ENCODE measurements at regions not wholly inside any gene's neighbourhood (a gene's known extent, or its start where the extent isn't known, plus 50 kb on each side); places are given as distances from the start of the nearest gene placed in this dataset.

GRCh38 chr9:121550041-121550440 lies 50.4 kb upstream of the GGTA1 start:
- DNase-seq (ENCODE audit: low read depth in 2 of 2): no peak

GRCh38 chr9:121550569-121551512 lies 51.2 kb upstream of the GGTA1 start:
- DNase-seq (ENCODE audit: low read depth in 2 of 2): peak; percentile 64 to 72

DNA sequence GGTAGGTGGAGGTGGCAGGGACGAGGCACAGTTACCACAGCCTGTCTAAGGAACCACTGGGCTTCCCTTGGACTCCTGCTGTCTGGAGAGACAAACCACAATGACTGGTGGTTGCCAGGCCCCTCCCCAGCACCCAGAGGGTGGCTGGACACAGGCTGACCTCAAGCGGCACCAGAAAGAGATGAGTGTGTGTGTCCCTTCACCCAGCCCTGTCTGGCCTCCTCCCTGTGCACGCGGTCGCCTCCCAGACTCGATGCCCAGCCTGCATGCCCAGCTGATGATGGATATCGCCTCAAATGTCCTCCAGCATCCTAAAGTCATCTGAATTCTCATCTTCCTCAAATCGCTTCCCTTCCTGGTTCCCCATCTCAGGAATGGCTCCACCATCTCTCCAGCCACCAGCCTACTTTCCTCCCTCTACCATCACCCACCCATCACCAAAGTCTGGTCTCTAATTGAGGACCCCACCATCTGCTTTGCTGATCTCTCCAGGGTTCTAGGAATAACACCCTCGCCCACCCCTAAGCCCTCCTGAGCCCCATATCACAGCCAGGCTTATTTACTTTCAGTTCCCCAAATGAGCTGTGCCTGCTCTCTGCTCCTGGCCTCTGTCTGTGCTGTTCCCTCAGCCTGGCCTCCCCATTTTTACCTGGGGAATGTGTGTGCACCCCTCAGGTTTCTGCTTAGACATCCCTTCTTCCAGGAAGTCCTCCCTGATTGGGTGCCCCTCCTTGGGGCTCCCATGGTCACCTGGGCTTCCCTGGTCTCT lies 52.5 kb upstream of the GGTA1 start:
- DNase-seq (ENCODE audit: low read depth in 2 of 2): no peak

- no peak for DNase-seq (ENCODE audit: low read depth in 2 of 2)
These were observed 56.4 kb upstream of the GGTA1 start for GRCh38 chr9:121556082-121556481.

- DNase-seq (ENCODE audit: low read depth in 2 of 2): no peak
These were observed 56.9 kb upstream of the GGTA1 start for GRCh38 chr9:121556580-121556979.

- no peak for DNase-seq (ENCODE audit: low read depth in 2 of 2)
These were observed 58.2 kb upstream of the GGTA1 start for GRCh38 chr9:121557581-121558447.

DNA sequence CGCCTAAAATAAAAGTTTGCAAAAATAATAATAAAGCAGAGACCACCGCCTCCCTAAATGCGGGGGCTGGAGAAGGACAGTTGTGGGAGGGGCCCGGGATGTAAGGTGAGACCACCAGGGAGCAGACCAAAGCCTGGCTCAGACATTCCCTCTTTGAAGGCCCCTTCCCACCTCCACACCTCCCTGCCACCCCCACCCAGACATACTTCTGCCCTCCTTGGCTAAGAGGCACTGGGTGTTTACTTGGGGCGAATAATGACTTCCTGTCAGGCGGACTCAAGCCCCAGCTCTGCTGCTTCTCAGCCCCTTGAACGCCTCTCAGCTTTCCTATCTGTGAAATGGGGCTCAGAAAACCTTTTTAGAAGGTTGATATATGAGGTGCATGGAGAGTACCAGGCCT lies 58.8 kb upstream of the GGTA1 start:
- DNase-seq (ENCODE audit: low read depth in 2 of 2): no peak

DNA sequence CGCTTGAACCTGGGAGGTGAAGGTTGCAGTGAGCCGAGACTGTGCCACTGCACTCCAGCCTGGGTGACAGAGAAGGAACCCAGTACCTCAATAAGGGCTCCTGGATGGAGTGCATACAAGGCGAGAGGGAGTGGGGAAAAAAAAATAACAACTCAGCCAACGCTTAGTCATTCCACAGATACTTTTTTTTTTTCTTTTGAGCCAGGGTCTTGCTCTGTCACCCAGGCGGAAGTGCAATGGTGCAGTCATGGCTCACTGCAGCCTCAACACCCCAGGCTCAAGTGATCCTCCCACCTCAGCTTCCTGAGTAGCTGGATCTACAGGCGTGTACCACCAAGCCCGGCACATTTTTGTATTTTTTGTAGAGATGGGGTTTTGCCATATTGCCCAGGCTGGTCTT lies 59.5 kb upstream of the GGTA1 start:
- DNase-seq (ENCODE audit: low read depth in 2 of 2): no peak

DNA sequence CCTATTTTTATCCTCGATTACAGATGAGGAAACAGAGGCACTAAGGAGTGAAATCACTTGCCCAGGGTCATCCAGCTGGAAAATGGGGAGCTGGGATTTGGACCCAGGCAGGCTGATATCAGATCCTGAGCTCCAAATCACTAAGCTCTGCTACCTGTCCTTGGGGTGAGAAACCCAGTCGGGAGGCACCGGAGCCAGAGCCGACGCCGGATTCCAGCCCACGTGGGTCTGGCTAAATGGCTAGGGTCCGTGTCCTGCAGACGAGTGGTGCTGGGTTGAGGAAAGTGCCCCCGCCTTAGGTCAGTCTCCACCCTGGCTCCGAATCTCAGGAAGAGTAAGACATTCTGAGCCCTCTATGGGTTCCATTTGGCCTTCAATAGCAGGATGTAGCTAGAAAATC lies 61.3 kb upstream of the GGTA1 start:
- no peak for DNase-seq (ENCODE audit: low read depth in 2 of 2)

- DNase-seq (ENCODE audit: low read depth in 2 of 2): no peak
These were observed 62.0 kb upstream of the GGTA1 start for GRCh38 chr9:121561385-121562222.

- DNase-seq (ENCODE audit: low read depth in 2 of 2): no peak
These were observed 62.7 kb upstream of the GGTA1 start for GRCh38 chr9:121562301-121562700.

- no peak for DNase-seq (ENCODE audit: low read depth in 2 of 2)
These were observed 63.8 kb upstream of the GGTA1 start for GRCh38 chr9:121563425-121563824.

DNA sequence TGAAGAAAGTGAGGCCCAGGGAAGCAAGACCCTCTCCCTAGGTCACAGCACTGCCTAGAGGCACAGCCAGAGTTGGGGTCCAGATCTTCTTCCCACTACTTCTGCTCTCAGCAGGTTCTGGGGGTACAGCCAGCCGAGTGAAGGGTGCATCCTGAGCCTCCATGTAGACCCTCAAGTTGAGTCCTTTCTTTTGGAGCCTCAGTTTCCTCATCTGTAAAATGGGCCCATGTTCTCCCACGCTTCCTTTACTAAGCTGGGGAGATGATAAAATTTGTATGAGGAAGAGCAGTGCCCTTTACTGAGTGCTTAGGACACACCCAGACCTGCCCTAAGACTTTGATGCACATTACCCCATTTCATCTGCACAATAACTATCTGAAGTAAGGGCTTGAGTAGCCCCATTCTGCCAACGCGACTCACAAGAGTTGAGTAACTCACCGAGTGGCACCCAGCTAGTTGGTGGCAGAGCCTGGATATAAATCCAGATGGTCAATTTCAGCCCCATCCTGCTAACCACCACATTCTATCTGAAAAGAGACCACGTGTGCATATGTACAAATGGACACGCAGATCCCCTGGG lies 64.3 kb upstream of the GGTA1 start:
- DNase-seq (ENCODE audit: low read depth in 2 of 2): no peak

DNA sequence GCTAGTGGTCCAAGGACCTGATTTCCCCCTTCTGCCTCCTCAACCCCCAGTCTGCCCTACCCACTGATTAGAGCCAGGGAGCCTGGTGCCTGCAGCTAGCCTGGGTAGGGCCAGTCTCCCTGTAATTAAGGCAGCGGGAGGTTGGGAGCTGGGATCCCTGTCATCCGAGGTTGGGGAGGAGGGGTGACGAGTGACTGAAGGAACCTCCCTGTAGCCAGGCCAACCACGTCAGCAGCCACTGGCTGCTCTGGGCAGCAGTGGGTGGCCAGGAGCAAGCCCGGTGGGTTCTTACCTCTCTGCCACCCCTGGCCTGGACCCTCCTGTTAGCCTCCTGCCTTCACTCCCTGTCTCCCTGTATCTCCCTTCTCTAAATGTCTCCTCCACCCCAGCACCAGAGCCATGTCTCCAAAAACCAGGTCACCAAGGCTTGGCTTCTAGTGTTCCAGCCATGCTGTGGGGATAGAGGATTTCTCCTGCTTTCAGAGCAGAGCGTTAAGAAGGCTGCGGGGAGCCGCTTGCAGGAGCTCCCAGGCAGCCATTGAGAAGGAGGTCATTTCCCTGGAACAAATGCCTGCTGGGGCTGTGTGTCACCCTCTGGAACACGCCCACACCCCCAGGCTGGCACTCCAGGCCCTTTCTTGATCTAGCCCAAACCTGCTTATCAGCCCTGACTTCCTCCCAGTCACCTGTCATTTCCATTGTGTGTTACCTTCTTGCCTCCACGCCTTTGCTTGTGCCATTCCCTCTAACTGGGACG lies 65.0 kb upstream of the GGTA1 start:
- DNase-seq (ENCODE audit: low read depth in 2 of 2): no peak

- no peak for DNase-seq (ENCODE audit: low read depth in 2 of 2)
These were observed 67.1 kb upstream of the GGTA1 start for GRCh38 chr9:121566481-121567465.

GRCh38 chr9:121567500-121568342 lies 68.1 kb upstream of the GGTA1 start:
- DNase-seq (ENCODE audit: low read depth in 2 of 2): no peak

- DNase-seq (ENCODE audit: low read depth in 2 of 2): no peak
These were observed 69.0 kb upstream of the GGTA1 start for GRCh38 chr9:121568343-121569265.
